Ramos (cell line): ENCODE measurements at regions not wholly inside any gene's neighbourhood (a gene's known extent, or its start where the extent isn't known, plus 50 kb on each side); places are given as distances from the start of the nearest gene placed in this dataset.
"Not testable (repeated sequence)": the region's sequence is repeated elsewhere in the genome, so short reads cannot be mapped to it uniquely, and the experiment has no call there.

Experiments used
- in situ Hi-C: fragments of 300-500 bp; cut with MboI; formaldehyde crosslinking; loops from one replicate; pipeline ENCODE4 v1.14.3; 2022; ENCODE audit warnings: low sequenced_read_pairs; ENCODE audit not compliant: unreplicated experiment

- in situ Hi-C loops, result no loop called here
Measured at GRCh38 chr20:22834651-22835256, 200.4 kb upstream of the SSTR4 start.

GRCh38 chr20:22836211-22836610 is 198.9 kb upstream of the SSTR4 start:
- in situ Hi-C loops, result no loop called here

GRCh38 chr20:22836877-22837276 is 198.2 kb upstream of the SSTR4 start:
- in situ Hi-C loops, result no loop called here

- in situ Hi-C loops, result no loop called here
Measured at GRCh38 chr20:22838001-22838400, 197.1 kb upstream of the SSTR4 start.

GRCh38 chr20:22841846-22842245 is 193.3 kb upstream of the SSTR4 start:
- in situ Hi-C loops, result no loop called here

- in situ Hi-C loops, result no loop called here
Measured at GRCh38 chr20:22842793-22843192, 192.3 kb upstream of the SSTR4 start.

GRCh38 chr20:22844959-22845358 is 190.2 kb upstream of the SSTR4 start:
- in situ Hi-C loops, result no loop called here

GRCh38 chr20:22846863-22847262 is 188.2 kb upstream of the SSTR4 start:
- in situ Hi-C loops, result no loop called here

GRCh38 chr20:22848364-22848763 is 186.7 kb upstream of the SSTR4 start:
- in situ Hi-C loops, result no loop called here

GRCh38 chr20:22851679-22852346 is 183.3 kb upstream of the SSTR4 start:
- in situ Hi-C loops, result not testable (repeated sequence)

GRCh38 chr20:22861231-22861980 is 173.7 kb upstream of the SSTR4 start:
- in situ Hi-C loops, result no loop called here

- in situ Hi-C loops, result no loop called here
Measured at GRCh38 chr20:22861990-22862389, 173.1 kb upstream of the SSTR4 start.

GRCh38 chr20:22862671-22863230 is 172.4 kb upstream of the SSTR4 start:
- in situ Hi-C loops, result no loop called here

- in situ Hi-C loops, result no loop called here
Measured at GRCh38 chr20:22863826-22864225, 171.3 kb upstream of the SSTR4 start.

GRCh38 chr20:22866812-22867341 is 168.2 kb upstream of the SSTR4 start:
- in situ Hi-C loops, result no loop called here

- in situ Hi-C loops, result no loop called here
Measured at GRCh38 chr20:22878166-22878565, 156.9 kb upstream of the SSTR4 start.

GRCh38 chr20:22880277-22880676 is 154.8 kb upstream of the SSTR4 start:
- in situ Hi-C loops, result no loop called here

GRCh38 chr20:22887796-22888195 is 147.3 kb upstream of the SSTR4 start:
- in situ Hi-C loops, result no loop called here

GRCh38 chr20:22890594-22891300 is 144.4 kb upstream of the SSTR4 start:
- in situ Hi-C loops, result no loop called here

- in situ Hi-C loops, result no loop called here
Measured at GRCh38 chr20:22901164-22901563, 133.9 kb upstream of the SSTR4 start.
